ENCODE measurements at regions not wholly inside any gene's neighbourhood (a gene's known extent, or its start where the extent isn't known, plus 50 kb on each side); places are given as distances from the start of the nearest gene placed in this dataset.

- no peak overlapping the region for H4K8ac ChIP-seq (ENCODE audit: extremely low read depth, insufficient read depth, low read length)
- H3K9me3 ChIP-seq (ENCODE audit: insufficient read depth in 2 of 2, low read depth in 1 of 2, low read length in 1 of 2) = no peaks in the 10 kb centered on the region
- no peak overlapping the region for H2AFZ ChIP-seq (ENCODE audit: low read length)
- no peak overlapping the region for H2BK12ac ChIP-seq (ENCODE audit: low read depth, low read length)
- FAIRE-seq (peak; percentile 32), DNase-seq (ENCODE audit: low read depth in 1 of 2, low spot score in 2 of 2) (no peak)
- H3K14ac ChIP-seq (ENCODE audit: insufficient read length) = no peak overlapping the region
- H3K56ac ChIP-seq (replicated peaks; ENCODE audit: insufficient read length, low read depth, low read length) = no peak overlapping the region
- ChIA-PET POLR2A (ENCODE audit: partially characterized antibody) (interaction anchor here (1.1 kb wide), 1 partner anchor 140 kb away, joined by 5 read pairs; no protein-coding TSS in a partner anchor), CTCF (ENCODE audit: partially characterized antibody) (interaction anchor here (0.6 to 1.2 kb wide), 5 partner anchors 9 to 290 kb away, joined by 3 to 4 read pairs (median 3); no protein-coding TSS in a partner anchor)
- no peak overlapping the region for H3K23ac ChIP-seq (ENCODE audit: insufficient read length)
- H3K36me3 ChIP-seq (ENCODE audit: control insufficient read depth in 2 of 4, insufficient read depth in 4 of 4, low read length in 3 of 4) = no peaks in the 10 kb centered on the region
- no peak overlapping the region for H2BK5ac ChIP-seq (ENCODE audit: low read depth, low read length)
- no peaks in the 10 kb centered on the region for H3K79me1 ChIP-seq (ENCODE audit: low read depth, low read length)
- H4K20me1 ChIP-seq (replicated peaks in 1 of 2; ENCODE audit: control insufficient read depth in 1 of 2, insufficient read depth in 2 of 2, low read length in 2 of 2) = no peaks in the 10 kb centered on the region
- no peak overlapping the region for H3K4ac ChIP-seq (replicated peaks; ENCODE audit: insufficient read length, low read depth, low read length)
- no peak overlapping the region for H4K5ac ChIP-seq (ENCODE audit: insufficient read length, low read depth, low read length)
- TF ChIP-seq TAF7 (optimal IDR thresholded peaks at IDR 0.05; ENCODE audit: borderline replicate concordance, low read depth, low read length) = no peak
- no peak for TF ChIP-seq BCL11A (IDR thresholded peaks at IDR 0.05; ENCODE audit: low read depth in 2 of 2, low read length in 2 of 2)
- no peak for TF ChIP-seq RBBP5 (IDR thresholded peaks at IDR 0.05; ENCODE audit: borderline replicate concordance, low read depth, low read length)
- TF ChIP-seq SP1 (IDR thresholded peaks at IDR 0.05; ENCODE audit: low read depth, low read length) = no peak
- no peak for TF ChIP-seq RXRA (IDR thresholded peaks at IDR 0.05; ENCODE audit: insufficient read depth, low read depth, low read length)
- TF ChIP-seq CEBPB (IDR thresholded peaks at IDR 0.05; ENCODE audit: low read depth, low read length) = no peak
- TF ChIP-seq, protein P1, sequence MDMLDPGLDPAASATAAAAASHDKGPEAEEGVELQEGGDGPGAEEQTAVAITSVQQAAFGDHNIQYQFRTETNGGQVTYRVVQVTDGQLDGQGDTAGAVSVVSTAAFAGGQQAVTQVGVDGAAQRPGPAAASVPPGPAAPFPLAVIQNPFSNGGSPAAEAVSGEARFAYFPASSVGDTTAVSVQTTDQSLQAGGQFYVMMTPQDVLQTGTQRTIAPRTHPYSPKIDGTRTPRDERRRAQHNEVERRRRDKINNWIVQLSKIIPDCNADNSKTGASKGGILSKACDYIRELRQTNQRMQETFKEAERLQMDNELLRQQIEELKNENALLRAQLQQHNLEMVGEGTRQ (IDR thresholded peaks at IDR 0.05; ENCODE audit: low read length) = no peak
- TF ChIP-seq BACH1 (IDR thresholded peaks at IDR 0.05; ENCODE audit: low read length) = no peak
- TF ChIP-seq FOSL1 (IDR thresholded peaks at IDR 0.05; ENCODE audit: insufficient read depth, low read depth, low read length) = no peak
- TF ChIP-seq BRCA1 (IDR thresholded peaks at IDR 0.05; ENCODE audit: low read depth, low read length) = no peak
- 62% methylated on average over 4 of the region's 4 CpGs; no CpG with 5 or more reads in 1 of the 2 experiments for WGBS, 2 experiments (ENCODE audit: extremely low coverage in 1 of 2, insufficient coverage in 1 of 2, insufficient read length in 1 of 2, insufficient replicate concordance in 2 of 2, low coverage in 1 of 2, low lambda C conversion rate in 2 of 2, missing lambda C conversion rate in 1 of 2)
- no peaks in the 10 kb centered on the region for H3K27me3 ChIP-seq (replicated peaks in 1 of 4; ENCODE audit: control insufficient read depth in 3 of 4, extremely low read depth in 1 of 4, insufficient read depth in 3 of 4, low read length in 3 of 4)
- no peak overlapping the region for H2AK5ac ChIP-seq (ENCODE audit: low read depth, low read length)
- H3K79me2 ChIP-seq (ENCODE audit: control insufficient read depth in 1 of 2, insufficient read depth in 2 of 2, low read length in 2 of 2) = no peaks in the 10 kb centered on the region
- no peak overlapping the region for H3K4me2 ChIP-seq (ENCODE audit: insufficient read depth in 1 of 2, low read depth in 2 of 2, low read length in 2 of 2)
- no peak overlapping the region for H3K4me3 ChIP-seq (ENCODE audit: extremely low read depth in 1 of 4, insufficient read depth in 2 of 4, low read depth in 3 of 4, low read length in 4 of 4)
- H4K91ac ChIP-seq (replicated peaks; ENCODE audit: insufficient read length, low read length) = no peak overlapping the region
- H3K23me2 ChIP-seq (ENCODE audit: low read depth, low read length) = no peaks in the 10 kb centered on the region
- H2BK120ac ChIP-seq (replicated peaks; ENCODE audit: low read depth, low read length) = no peak overlapping the region
- H2BK20ac ChIP-seq (ENCODE audit: low read length) = no peak overlapping the region
- H3K18ac ChIP-seq (ENCODE audit: extremely low read depth, low read length) = no peak overlapping the region
- no peak overlapping the region for H2BK15ac ChIP-seq (ENCODE audit: low read length)
- H3K9ac ChIP-seq (replicated peaks in 1 of 4; ENCODE audit: extremely low read depth in 1 of 4, low read depth in 3 of 4, low read length in 3 of 4) = no peak overlapping the region
- H3K4me1 ChIP-seq (replicated peaks in 1 of 4; ENCODE audit: control insufficient read depth in 3 of 4, insufficient read depth in 4 of 4, low read length in 3 of 4) = 0 out of 7 replicates have a peak, but pooled peaks cover 0 to 3% (median 0%) of the 10 kb centered on the region in 4 experiments
- H3K27ac ChIP-seq (ENCODE audit: low read depth, low read length) = no peak overlapping the region
Observed at GRCh38 chr9:16950051-16950450, 79.6 kb upstream of the BNC2 start.

Measured in H1 (cell line).